ENCODE measurements at regions not wholly inside any gene's neighbourhood (a gene's known extent, or its start where the extent isn't known, plus 50 kb on each side); places are given as distances from the start of the nearest gene placed in this dataset.
"Not testable (repeated sequence)": the region's sequence is repeated elsewhere in the genome, so short reads cannot be mapped to it uniquely, and the experiment has no call there.

- BruUV-seq (replicated peaks); H3K36me3 ChIP-seq (ENCODE audit: insufficient read depth, low read length); H3K4me1 ChIP-seq (ENCODE audit: insufficient read depth, low read length, poor library complexity, severe bottlenecking); H3K27ac ChIP-seq (ENCODE audit: low read depth, low read length, poor library complexity, severe bottlenecking); H3K9me2 ChIP-seq (ENCODE audit: insufficient read depth, low read length); POLR2A ChIA-PET; H3K9me3 ChIP-seq (ENCODE audit: low read length); DNase-seq (ENCODE audit: low spot score); intact Hi-C loops (cut with micrococcal nuclease; ENCODE audit: unreplicated experiment); H3K4me2 ChIP-seq (ENCODE audit: low read length); CTCF ChIA-PET (ENCODE audit: unreplicated experiment); H2AFZ ChIP-seq (ENCODE audit: low read length); H3K79me2 ChIP-seq (ENCODE audit: insufficient read depth, low read depth, low read length); H3K4me3 ChIP-seq (ENCODE audit: low read depth, low read length, poor library complexity, severe bottlenecking); H4K20me1 ChIP-seq (ENCODE audit: insufficient read depth, low read length): not testable (repeated sequence)
These were observed 1452.8 kb upstream of the TPTE start for GRCh38 chr21:9068622-9069021.

DNA sequence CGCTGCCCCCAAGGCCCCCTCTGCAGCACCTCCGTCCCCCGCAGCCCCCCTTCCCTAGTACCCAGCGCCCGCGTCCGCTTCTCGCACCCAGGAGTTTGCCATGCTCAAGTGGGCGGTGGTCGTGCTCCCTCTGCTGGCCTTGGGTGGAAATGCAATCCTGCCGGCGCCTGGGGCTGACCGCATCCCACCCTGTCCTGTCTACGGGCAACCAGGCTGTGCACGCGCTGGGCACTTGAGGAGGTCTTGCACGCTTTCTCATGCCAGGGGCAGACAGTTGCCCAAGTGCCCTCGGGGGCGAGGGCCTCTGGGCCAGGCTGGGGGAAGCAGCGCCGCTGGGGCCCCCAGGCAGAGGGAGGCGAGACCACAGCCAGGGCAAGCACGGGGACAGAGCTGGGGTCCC, 1450.7 kb upstream of the TPTE start:
- H3K4me3 ChIP-seq (ENCODE audit: low read depth, low read length, poor library complexity, severe bottlenecking); H2AFZ ChIP-seq (ENCODE audit: low read length); H3K9me2 ChIP-seq (ENCODE audit: insufficient read depth, low read length); CTCF ChIA-PET (ENCODE audit: unreplicated experiment); BruUV-seq (replicated peaks); DNase-seq (ENCODE audit: low spot score); H3K27ac ChIP-seq (ENCODE audit: low read depth, low read length, poor library complexity, severe bottlenecking); intact Hi-C loops (cut with micrococcal nuclease; ENCODE audit: unreplicated experiment); POLR2A ChIA-PET; H3K4me2 ChIP-seq (ENCODE audit: low read length); H3K4me1 ChIP-seq (ENCODE audit: insufficient read depth, low read length, poor library complexity, severe bottlenecking); H3K79me2 ChIP-seq (ENCODE audit: insufficient read depth, low read depth, low read length); H4K20me1 ChIP-seq (ENCODE audit: insufficient read depth, low read length); H3K36me3 ChIP-seq (ENCODE audit: insufficient read depth, low read length); H3K9me3 ChIP-seq (ENCODE audit: low read length): not testable (repeated sequence)
- TF ChIP-seq, protein P1, sequence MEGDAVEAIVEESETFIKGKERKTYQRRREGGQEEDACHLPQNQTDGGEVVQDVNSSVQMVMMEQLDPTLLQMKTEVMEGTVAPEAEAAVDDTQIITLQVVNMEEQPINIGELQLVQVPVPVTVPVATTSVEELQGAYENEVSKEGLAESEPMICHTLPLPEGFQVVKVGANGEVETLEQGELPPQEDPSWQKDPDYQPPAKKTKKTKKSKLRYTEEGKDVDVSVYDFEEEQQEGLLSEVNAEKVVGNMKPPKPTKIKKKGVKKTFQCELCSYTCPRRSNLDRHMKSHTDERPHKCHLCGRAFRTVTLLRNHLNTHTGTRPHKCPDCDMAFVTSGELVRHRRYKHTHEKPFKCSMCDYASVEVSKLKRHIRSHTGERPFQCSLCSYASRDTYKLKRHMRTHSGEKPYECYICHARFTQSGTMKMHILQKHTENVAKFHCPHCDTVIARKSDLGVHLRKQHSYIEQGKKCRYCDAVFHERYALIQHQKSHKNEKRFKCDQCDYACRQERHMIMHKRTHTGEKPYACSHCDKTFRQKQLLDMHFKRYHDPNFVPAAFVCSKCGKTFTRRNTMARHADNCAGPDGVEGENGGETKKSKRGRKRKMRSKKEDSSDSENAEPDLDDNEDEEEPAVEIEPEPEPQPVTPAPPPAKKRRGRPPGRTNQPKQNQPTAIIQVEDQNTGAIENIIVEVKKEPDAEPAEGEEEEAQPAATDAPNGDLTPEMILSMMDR (conservative IDR thresholded peaks at IDR 0.05; ENCODE audit: low read length) = 0 out of 2 replicates have a peak, but pooled peaks have one; percentile 20

- intact Hi-C loops (cut with micrococcal nuclease; ENCODE audit: unreplicated experiment) = not testable (repeated sequence)
These were observed 1448.4 kb upstream of the TPTE start for GRCh38 chr21:9073010-9073409.

GRCh38 chr21:9074772-9075171, 1446.6 kb upstream of the TPTE start:
- H3K4me2 ChIP-seq (ENCODE audit: low read length); CTCF ChIA-PET (ENCODE audit: unreplicated experiment); intact Hi-C loops (cut with micrococcal nuclease; ENCODE audit: unreplicated experiment); H3K4me1 ChIP-seq (ENCODE audit: insufficient read depth, low read length, poor library complexity, severe bottlenecking); POLR2A ChIA-PET; H2AFZ ChIP-seq (ENCODE audit: low read length); H3K9me3 ChIP-seq (ENCODE audit: low read length); H3K4me3 ChIP-seq (ENCODE audit: low read depth, low read length, poor library complexity, severe bottlenecking); H3K36me3 ChIP-seq (ENCODE audit: insufficient read depth, low read length); H3K79me2 ChIP-seq (ENCODE audit: insufficient read depth, low read depth, low read length); BruUV-seq (replicated peaks); H3K9me2 ChIP-seq (ENCODE audit: insufficient read depth, low read length); H4K20me1 ChIP-seq (ENCODE audit: insufficient read depth, low read length); H3K27ac ChIP-seq (ENCODE audit: low read depth, low read length, poor library complexity, severe bottlenecking); DNase-seq (ENCODE audit: low spot score): not testable (repeated sequence)

More at GRCh38 chr21:9073010-9073409, 1448.4 kb upstream of the TPTE start:
- DNase-seq (ENCODE audit: low spot score); H3K9me3 ChIP-seq (ENCODE audit: low read length); H3K4me2 ChIP-seq (ENCODE audit: low read length); H2AFZ ChIP-seq (ENCODE audit: low read length); H3K9me2 ChIP-seq (ENCODE audit: insufficient read depth, low read length); BruUV-seq (replicated peaks); H3K4me3 ChIP-seq (ENCODE audit: low read depth, low read length, poor library complexity, severe bottlenecking); H3K27ac ChIP-seq (ENCODE audit: low read depth, low read length, poor library complexity, severe bottlenecking); H4K20me1 ChIP-seq (ENCODE audit: insufficient read depth, low read length); H3K4me1 ChIP-seq (ENCODE audit: insufficient read depth, low read length, poor library complexity, severe bottlenecking); H3K79me2 ChIP-seq (ENCODE audit: insufficient read depth, low read depth, low read length); POLR2A ChIA-PET; CTCF ChIA-PET (ENCODE audit: unreplicated experiment); H3K36me3 ChIP-seq (ENCODE audit: insufficient read depth, low read length): not testable (repeated sequence)

GRCh38 chr21:9083091-9083826, 1438.1 kb upstream of the TPTE start:
- intact Hi-C loops (cut with micrococcal nuclease; ENCODE audit: unreplicated experiment); CTCF ChIA-PET (ENCODE audit: unreplicated experiment); H3K4me3 ChIP-seq (ENCODE audit: low read depth, low read length, poor library complexity, severe bottlenecking); H3K9me2 ChIP-seq (ENCODE audit: insufficient read depth, low read length); H3K9me3 ChIP-seq (ENCODE audit: low read length); H3K4me2 ChIP-seq (ENCODE audit: low read length); H3K36me3 ChIP-seq (ENCODE audit: insufficient read depth, low read length); POLR2A ChIA-PET; DNase-seq (ENCODE audit: low spot score); H3K4me1 ChIP-seq (ENCODE audit: insufficient read depth, low read length, poor library complexity, severe bottlenecking); H2AFZ ChIP-seq (ENCODE audit: low read length); H3K27ac ChIP-seq (ENCODE audit: low read depth, low read length, poor library complexity, severe bottlenecking); BruUV-seq (replicated peaks); H3K79me2 ChIP-seq (ENCODE audit: insufficient read depth, low read depth, low read length); H4K20me1 ChIP-seq (ENCODE audit: insufficient read depth, low read length): not testable (repeated sequence)

GRCh38 chr21:9086299-9086698, 1435.1 kb upstream of the TPTE start:
- POLR2A ChIA-PET; H3K4me2 ChIP-seq (ENCODE audit: low read length); H4K20me1 ChIP-seq (ENCODE audit: insufficient read depth, low read length); H3K9me3 ChIP-seq (ENCODE audit: low read length); H3K4me3 ChIP-seq (ENCODE audit: low read depth, low read length, poor library complexity, severe bottlenecking); BruUV-seq (replicated peaks); DNase-seq (ENCODE audit: low spot score); H3K79me2 ChIP-seq (ENCODE audit: insufficient read depth, low read depth, low read length); H3K4me1 ChIP-seq (ENCODE audit: insufficient read depth, low read length, poor library complexity, severe bottlenecking); H2AFZ ChIP-seq (ENCODE audit: low read length); CTCF ChIA-PET (ENCODE audit: unreplicated experiment); H3K36me3 ChIP-seq (ENCODE audit: insufficient read depth, low read length); H3K27ac ChIP-seq (ENCODE audit: low read depth, low read length, poor library complexity, severe bottlenecking); intact Hi-C loops (cut with micrococcal nuclease; ENCODE audit: unreplicated experiment); H3K9me2 ChIP-seq (ENCODE audit: insufficient read depth, low read length): not testable (repeated sequence)
